Panc1 (cell line): ENCODE measurements at regions not wholly inside any gene's neighbourhood (a gene's known extent, or its start where the extent isn't known, plus 50 kb on each side); places are given as distances from the start of the nearest gene placed in this dataset.

ENCODE experiments used
- POLR2AphosphoS5 ChIP-seq: IDR thresholded peaks from 2 replicates; pipeline ENCODE4 v1.6.1; 2012; ENCODE audit warnings: mild to moderate bottlenecking, low read depth, low read length, moderate library complexity
- SIN3A ChIP-seq: IDR thresholded peaks from 2 replicates; pipeline ENCODE4 v1.6.1; 2012; ENCODE audit warnings: low read depth, mild to moderate bottlenecking, low read length, moderate library complexity, borderline replicate concordance; ENCODE audit not compliant: insufficient read depth
- TCF7L2 ChIP-seq: IDR thresholded peaks from 2 replicates; pipeline ENCODE4 v1.6.1; 2011; ENCODE audit warnings: mild to moderate bottlenecking, low read depth, low read length, inconsistent platforms
- TF ChIP-seq, protein P1 (sequence below): fragments of 450-650 bp; IDR thresholded peaks from 2 replicates; pipeline ENCODE4 v1.5.1; 2017; ENCODE audit warnings: mild to moderate bottlenecking

DNA sequence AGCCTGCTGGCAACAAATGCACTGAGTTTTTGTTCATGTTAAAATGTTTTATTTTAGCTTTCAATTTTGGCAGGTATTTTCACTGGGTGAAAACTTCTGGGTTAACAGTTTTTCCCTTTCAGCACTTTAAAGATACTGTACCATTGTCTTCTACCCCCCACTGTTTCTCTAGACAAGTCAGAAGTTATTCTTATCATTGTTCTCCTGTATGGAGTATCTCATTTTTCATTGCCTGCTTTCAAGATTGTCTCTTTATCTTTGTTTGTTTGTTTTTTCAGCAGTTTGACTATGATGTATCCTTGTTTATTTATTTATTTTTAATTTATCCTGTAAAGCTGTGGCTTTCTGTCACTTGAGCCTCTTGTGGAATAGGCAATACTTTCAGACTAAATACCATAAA lies 277.0 kb downstream of the ICOS start:
- TF ChIP-seq, protein P1, sequence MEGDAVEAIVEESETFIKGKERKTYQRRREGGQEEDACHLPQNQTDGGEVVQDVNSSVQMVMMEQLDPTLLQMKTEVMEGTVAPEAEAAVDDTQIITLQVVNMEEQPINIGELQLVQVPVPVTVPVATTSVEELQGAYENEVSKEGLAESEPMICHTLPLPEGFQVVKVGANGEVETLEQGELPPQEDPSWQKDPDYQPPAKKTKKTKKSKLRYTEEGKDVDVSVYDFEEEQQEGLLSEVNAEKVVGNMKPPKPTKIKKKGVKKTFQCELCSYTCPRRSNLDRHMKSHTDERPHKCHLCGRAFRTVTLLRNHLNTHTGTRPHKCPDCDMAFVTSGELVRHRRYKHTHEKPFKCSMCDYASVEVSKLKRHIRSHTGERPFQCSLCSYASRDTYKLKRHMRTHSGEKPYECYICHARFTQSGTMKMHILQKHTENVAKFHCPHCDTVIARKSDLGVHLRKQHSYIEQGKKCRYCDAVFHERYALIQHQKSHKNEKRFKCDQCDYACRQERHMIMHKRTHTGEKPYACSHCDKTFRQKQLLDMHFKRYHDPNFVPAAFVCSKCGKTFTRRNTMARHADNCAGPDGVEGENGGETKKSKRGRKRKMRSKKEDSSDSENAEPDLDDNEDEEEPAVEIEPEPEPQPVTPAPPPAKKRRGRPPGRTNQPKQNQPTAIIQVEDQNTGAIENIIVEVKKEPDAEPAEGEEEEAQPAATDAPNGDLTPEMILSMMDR: no peak
- TF ChIP-seq TCF7L2 (no peak), POLR2AphosphoS5 (no peak), SIN3A (no peak)
